ENCODE measurements at regions not wholly inside any gene's neighbourhood (a gene's known extent, or its start where the extent isn't known, plus 50 kb on each side); places are given as distances from the start of the nearest gene placed in this dataset.

DNA sequence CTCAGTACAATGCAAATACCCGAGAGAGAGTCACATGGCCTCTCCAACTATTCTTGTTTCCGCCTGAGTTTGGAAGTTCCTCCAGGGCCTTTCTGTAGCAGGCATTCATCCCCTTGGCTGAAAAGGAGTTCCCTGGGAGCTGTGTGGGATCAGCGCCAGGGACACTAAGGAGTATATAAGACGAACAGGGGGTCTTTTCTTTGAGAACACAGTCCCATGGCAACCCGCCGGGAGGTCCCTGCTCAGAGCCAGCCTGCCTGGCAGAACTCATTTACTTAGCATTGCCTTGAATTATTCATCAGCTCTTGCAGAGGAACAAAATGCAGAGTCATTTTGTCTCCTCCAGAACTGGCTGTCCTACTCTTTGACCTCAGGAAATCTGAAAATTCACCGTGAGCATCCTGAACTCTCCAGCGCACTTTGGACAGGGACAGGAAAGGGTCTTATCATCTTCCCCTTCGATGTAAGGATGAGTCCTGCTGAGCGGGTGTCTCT is 120.4 kb upstream of the OSMR start:
- no peak for TF ChIP-seq YY1 (IDR thresholded peaks at IDR 0.05; ENCODE audit: low read depth)
- TF ChIP-seq FOSL2 (IDR thresholded peaks at IDR 0.05; ENCODE audit: borderline replicate concordance, low read depth), result no peak
- no peak for TF ChIP-seq EP300 (IDR thresholded peaks at IDR 0.05; ENCODE audit: borderline replicate concordance in 1 of 2, low read depth in 1 of 2, low read length in 1 of 2)
- TF ChIP-seq CTCF (IDR thresholded peaks at IDR 0.05), result no peak

Data from SK-N-SH (cell line).